Activated naive CD8-positive, alpha-beta T cell treated with anti-CD3 and anti-CD28 coated beads, Interleukin-2, amount 10 ng/mL, durations not matched to agents 7 days and 5 days (primary cell): ENCODE measurements at regions not wholly inside any gene's neighbourhood (a gene's known extent, or its start where the extent isn't known, plus 50 kb on each side); places are given as distances from the start of the nearest gene placed in this dataset. TPM values are rescaled to one million over a fixed set of nuclear protein-coding genes. Genes with fewer than 3 reads are reported as not detected.

Source experiments
- microRNA-seq: library from miRNA; unstranded; fragments of <30 nt; microRNA quantifications from one replicate; pipeline ENCODE4 v1.2.0, GENCODE V29; 2022

Small RNA genes in the stretch of these regions (microRNA-seq; reads per million reads assigned to microRNA genes)
- gene MIR5702, result not detected
